SH-SY5Y (cell line): ENCODE measurements at regions not wholly inside any gene's neighbourhood (a gene's known extent, or its start where the extent isn't known, plus 50 kb on each side); places are given as distances from the start of the nearest gene placed in this dataset.

Source experiments
- GATA2 ChIP-seq: IDR thresholded peaks from 2 replicates; pipeline ENCODE4 v1.6.1; 2011; ENCODE audit warnings: mild to moderate bottlenecking, low read depth, low read length
- GATA3 ChIP-seq: IDR thresholded peaks from 2 replicates; pipeline ENCODE4 v1.6.1; 2011; ENCODE audit warnings: low read depth, mild to moderate bottlenecking, low read length, moderate library complexity

DNA sequence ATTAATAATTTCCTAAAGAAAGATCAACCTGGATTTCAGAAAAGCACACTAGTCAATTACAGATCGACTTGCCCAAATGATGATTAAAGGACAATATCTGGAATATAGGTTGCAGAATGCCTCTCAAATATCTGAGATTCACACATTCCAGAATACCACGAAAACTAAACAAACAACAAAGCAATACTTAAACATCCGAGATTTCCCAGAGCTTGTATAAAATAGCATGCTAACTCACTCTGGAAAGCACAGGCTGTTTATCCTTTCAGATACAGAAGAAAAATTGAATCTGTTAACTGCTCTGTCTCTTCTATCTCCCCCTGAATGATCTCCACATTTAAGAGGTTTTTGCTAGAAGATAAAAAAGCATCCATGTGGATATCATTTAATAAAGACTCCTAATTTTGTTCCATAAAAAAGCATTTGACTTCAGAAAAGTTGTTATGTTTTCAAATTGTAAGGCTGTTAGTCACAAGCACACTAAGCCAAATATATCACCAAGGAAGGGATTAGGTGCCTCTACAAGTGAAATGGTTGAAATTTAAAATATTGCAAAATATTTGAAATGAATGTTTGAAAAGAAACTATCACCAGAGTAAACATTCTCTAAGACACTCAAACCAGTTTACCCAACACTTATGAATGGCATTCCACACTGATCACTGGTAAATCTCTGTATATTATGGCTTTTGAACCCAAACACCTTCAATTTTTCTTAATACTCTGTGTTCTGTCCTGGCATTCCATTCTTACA, 865.1 kb upstream of the ADAMTS5 start:
- TF ChIP-seq GATA3 (no peak), GATA2 (no peak)
